ENCODE measurements at regions not wholly inside any gene's neighbourhood (a gene's known extent, or its start where the extent isn't known, plus 50 kb on each side); places are given as distances from the start of the nearest gene placed in this dataset.

- TF ChIP-seq CTCF (IDR thresholded peaks at IDR 0.05): no peak
- TF ChIP-seq POLR2A (IDR thresholded peaks at IDR 0.05): no peak
- no peak for TF ChIP-seq EP300 (IDR thresholded peaks at IDR 0.05)
These were observed 478.5 kb upstream of the DEPDC1 start for GRCh38 chr1:68975212-68975933.
